Inflammatory macrophage treated with lipopolysaccharide for 1 hour (primary cell): ENCODE measurements at regions not wholly inside any gene's neighbourhood (a gene's known extent, or its start where the extent isn't known, plus 50 kb on each side); places are given as distances from the start of the nearest gene placed in this dataset.
"Not testable (repeated sequence)": the region's sequence is repeated elsewhere in the genome, so short reads cannot be mapped to it uniquely, and the experiment has no call there.

ENCODE experiments used
- DNase-seq, 2 donors: peaks; one replicate each; pipeline ENCODE4 v3.0.0-alpha.2; 2020 to 2022

- peak; percentile 29 to 63 for DNase-seq
Measured at GRCh38 chr17:63082273-63082861, 116.3 kb downstream of the TANC2 start.

- peak in 1 of 2 donors; percentile 16 for DNase-seq
Measured at GRCh38 chr17:63082952-63083351, 116.9 kb downstream of the TANC2 start.

- DNase-seq = no peak
Measured at GRCh38 chr17:63086483-63087185, 120.6 kb downstream of the TANC2 start.

- DNase-seq = not testable (repeated sequence)
Measured at GRCh38 chr17:63090358-63091114, 124.5 kb downstream of the TANC2 start.

- DNase-seq = peak in 1 of 2 donors; percentile 13
Measured at GRCh38 chr17:63091909-63092308, 125.9 kb downstream of the TANC2 start.

- no peak for DNase-seq
Measured at GRCh38 chr17:63094631-63095030, 128.6 kb downstream of the TANC2 start.

- no peak for DNase-seq
Measured at GRCh38 chr17:63095459-63095858, 129.4 kb downstream of the TANC2 start.

GRCh38 chr17:63095879-63096278 lies 129.8 kb downstream of the TANC2 start:
- no peak for DNase-seq

GRCh38 chr17:63096426-63096825 lies 130.4 kb downstream of the TANC2 start:
- no peak for DNase-seq

GRCh38 chr17:63099425-63099824 lies 133.4 kb downstream of the TANC2 start:
- no peak for DNase-seq

- no peak for DNase-seq
Measured at GRCh38 chr17:63102034-63102433, 136.0 kb downstream of the TANC2 start.

- no peak for DNase-seq
Measured at GRCh38 chr17:63106050-63106449, 140.0 kb downstream of the TANC2 start.

- no peak for DNase-seq
Measured at GRCh38 chr17:63109661-63110060, 143.6 kb downstream of the TANC2 start.

GRCh38 chr17:63113167-63113566 lies 147.1 kb downstream of the TANC2 start:
- DNase-seq = peak; percentile 27 to 58

- no peak for DNase-seq
Measured at GRCh38 chr17:63116228-63116627, 150.2 kb downstream of the TANC2 start.

GRCh38 chr17:63116967-63117830 lies 151.2 kb downstream of the TANC2 start:
- DNase-seq = no peak

- no peak for DNase-seq
Measured at GRCh38 chr17:63120406-63120805, 154.4 kb downstream of the TANC2 start.

GRCh38 chr17:63124536-63124935 lies 158.5 kb downstream of the TANC2 start:
- DNase-seq = no peak

- no peak for DNase-seq
Measured at GRCh38 chr17:63124958-63125357, 158.9 kb downstream of the TANC2 start.

GRCh38 chr17:63125987-63126386 lies 160.0 kb downstream of the TANC2 start:
- no peak for DNase-seq

- DNase-seq = no peak
Measured at GRCh38 chr17:63126607-63127006, 160.6 kb downstream of the TANC2 start.

GRCh38 chr17:63132459-63132911 lies 166.4 kb downstream of the TANC2 start:
- no peak for DNase-seq

- no peak for DNase-seq
Measured at GRCh38 chr17:63133491-63133890, 167.5 kb downstream of the TANC2 start.
